Motor neuron (in vitro differentiated cells): ENCODE measurements at regions not wholly inside any gene's neighbourhood (a gene's known extent, or its start where the extent isn't known, plus 50 kb on each side); places are given as distances from the start of the nearest gene placed in this dataset.
A peak's percentile ranks its signal among the peaks of the same experiment; 100 is the strongest.

ENCODE experiments used
- ATAC-seq, 8 experiments: fragments of 200-7000 bp; cut with Tn5 transposase; replicated peaks in 6 of 8; 2 replicates each; pipeline ENCODE4 v1.8.0; 2021; ENCODE audit warnings: mild to moderate bottlenecking in 8 of 8, moderate library complexity in 8 of 8
- H3K27ac ChIP-seq, 2 donors: fragments of 250-450 bp; sonication (Bioruptor Pico); 2 replicates each; pipeline ENCODE4 v1.9.0; 2021; ENCODE audit warnings: antibody characterized with exemption in 2 of 2, mild to moderate bottlenecking in 2 of 2, moderate library complexity in 1 of 2
- H3K4me1 ChIP-seq, 2 donors: fragments of 250-450 bp; sonication (Bioruptor Pico); replicated peaks in 1 of 2; 2 replicates each; pipeline ENCODE4 v1.6.1; 2021; ENCODE audit warnings: antibody characterized with exemption in 2 of 2, mild to moderate bottlenecking in 2 of 2, moderate library complexity in 1 of 2
- H3K4me3 ChIP-seq, 5 donors: fragments of 250-450 bp; sonication (Bioruptor Pico); 2 replicates each; pipeline ENCODE4 v1.9.0; 2021; ENCODE audit warnings: antibody characterized with exemption in 5 of 5, mild to moderate bottlenecking in 5 of 5, moderate library complexity in 4 of 5
- WGBS, 10 experiments: fragments of 450-650 bp; shearing (Covaris generic); methylation state at CpG; one replicate each; pipeline ENCODE4 v1.0.0; 2022; 5-methylcytosine and 5-hydroxymethylcytosine counted together
- in situ Hi-C, 9 experiments: fragments of 400-800 bp; cut with MboI; loops; one replicate each; pipeline ENCODE4 v1.15.0; 2021; ENCODE audit warnings: low sequenced_read_pairs in 9 of 9, low pct_unique_long_range_greater_than_20kb in 2 of 9; ENCODE audit not compliant: unreplicated experiment in 9 of 9

DNA sequence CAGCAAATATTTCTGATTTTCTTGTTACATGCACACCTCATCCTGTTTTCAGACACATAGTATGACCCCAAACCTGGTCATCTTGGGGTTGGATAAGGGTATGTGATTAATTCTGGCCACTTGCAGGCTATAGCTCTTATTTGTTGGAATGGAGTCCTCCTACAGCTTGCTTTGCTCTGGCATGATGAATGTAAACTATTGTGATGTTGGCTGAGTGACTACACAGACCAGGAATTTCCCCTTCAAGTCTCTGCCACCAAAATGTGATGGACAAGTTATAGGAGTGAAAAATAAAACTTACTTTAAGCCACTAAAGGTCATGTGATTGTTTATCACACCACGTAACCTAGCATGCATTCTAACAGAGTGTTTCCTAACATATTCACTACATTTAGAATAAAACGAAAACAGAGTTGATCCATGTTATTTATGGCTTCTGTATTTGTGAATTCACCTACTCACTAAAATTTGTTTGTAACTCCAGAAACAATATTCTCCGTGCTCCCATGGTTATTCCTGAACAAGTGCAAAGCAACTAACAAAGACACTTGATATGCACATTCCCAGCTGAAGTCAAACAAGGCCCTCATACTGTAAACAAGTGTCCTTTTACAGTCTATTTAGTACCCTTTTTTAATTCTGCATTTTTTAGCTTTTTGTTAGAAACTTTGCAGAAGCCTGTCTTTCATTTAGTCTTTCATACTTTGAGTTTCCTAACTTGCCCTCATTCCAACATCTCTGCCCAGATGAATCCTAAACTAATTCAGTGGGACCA is 599.2 kb upstream of the PCDH15 start:
- 0 to 100% (median 79%) methylated on average over 1 to 3 of the region's 3 CpGs for WGBS, 10 experiments
- H3K27ac ChIP-seq: no peak overlapping the region
- peak in 4 of 8 experiments; percentile 17 to 86 (median 46) for ATAC-seq
- H3K4me1 ChIP-seq: peaks cover 3% of the 10 kb centered on the region in 2 donors
- in situ Hi-C loops: no loop called here
- H3K4me3 ChIP-seq: no peak overlapping the region

- no peak overlapping the region for H3K4me3 ChIP-seq
- in situ Hi-C loops: no loop called here
- H3K27ac ChIP-seq: no peak overlapping the region
- no peak for ATAC-seq
- peaks cover 0 to 3% of the 10 kb centered on the region in 2 donors for H3K4me1 ChIP-seq
- WGBS, 10 experiments: 0 to 100% (median 75%) methylated on average over 1 of the region's 1 CpG; no CpG with 5 or more reads in 1 of the 10 experiments
These were observed 597.5 kb upstream of the PCDH15 start for GRCh38 chr10:55398497-55398882.

DNA sequence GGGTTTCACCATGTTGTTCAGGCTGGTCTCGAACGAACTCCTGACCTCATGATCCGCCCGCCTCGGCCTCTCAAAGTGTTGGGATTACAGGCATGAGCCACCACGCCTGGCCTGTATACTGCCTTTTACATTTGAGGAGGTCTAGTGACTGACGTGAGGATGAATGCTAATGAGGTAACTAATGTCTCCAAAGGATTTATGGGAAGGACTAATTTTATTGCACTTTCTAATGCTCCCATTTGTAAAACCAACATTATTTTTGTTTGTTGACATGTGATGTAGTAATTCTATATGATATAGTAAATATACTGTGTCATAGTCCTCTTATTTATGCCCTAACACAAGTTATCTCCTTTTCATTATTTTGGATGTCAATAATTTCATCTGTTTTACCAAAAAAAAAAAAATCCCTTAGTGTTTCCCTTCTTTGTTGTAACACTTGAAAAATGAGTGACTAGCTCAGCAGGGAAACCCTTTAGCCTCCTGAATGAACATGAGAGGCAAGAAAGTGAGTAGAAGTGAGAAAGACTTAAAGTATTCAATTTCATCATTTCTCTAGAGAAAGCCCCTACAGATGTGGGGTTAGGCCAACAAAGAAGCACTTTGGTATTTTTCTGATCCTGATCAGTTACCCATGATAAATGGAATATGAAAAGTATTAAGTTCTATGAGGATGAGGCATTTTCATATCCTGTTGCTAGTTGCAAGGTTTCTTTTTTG is 596.9 kb upstream of the PCDH15 start:
- Histone ChIP-seq H3K27ac (no peak overlapping the region), H3K4me3 (no peak overlapping the region), H3K4me1 (peaks cover 0 to 3% of the 10 kb centered on the region in 2 donors)
- peak in 1 of 8 experiments; percentile 46 for ATAC-seq
- 20 to 100% (median 81%) methylated on average over 1 to 6 of the region's 7 CpGs; no CpG with 5 or more reads in 4 of the 10 experiments for WGBS, 10 experiments
- in situ Hi-C loops: no loop called here

- in situ Hi-C loops: no loop called here
- WGBS, 10 experiments: 0 to 100% (median 88%) methylated on average over 1 of the region's 1 CpG; no CpG with 5 or more reads in 1 of the 10 experiments
- Histone ChIP-seq H3K4me1 (peaks cover 0 to 5% of the 10 kb centered on the region in 2 donors), H3K27ac (no peak overlapping the region), H3K4me3 (no peak overlapping the region)
- ATAC-seq: no peak
These were observed 577.2 kb upstream of the PCDH15 start for GRCh38 chr10:55378196-55378595.

GRCh38 chr10:55374917-55375316 is 573.9 kb upstream of the PCDH15 start:
- no peak for ATAC-seq
- 0 to 67% (median 31%) methylated on average over 1 to 2 of the region's 2 CpGs; no CpG with 5 or more reads in 1 of the 10 experiments for WGBS, 10 experiments
- peaks cover 0 to 5% of the 10 kb centered on the region in 2 donors for H3K4me1 ChIP-seq
- in situ Hi-C loops: no loop called here
- H3K4me3 ChIP-seq: no peak overlapping the region
- no peak overlapping the region for H3K27ac ChIP-seq

DNA sequence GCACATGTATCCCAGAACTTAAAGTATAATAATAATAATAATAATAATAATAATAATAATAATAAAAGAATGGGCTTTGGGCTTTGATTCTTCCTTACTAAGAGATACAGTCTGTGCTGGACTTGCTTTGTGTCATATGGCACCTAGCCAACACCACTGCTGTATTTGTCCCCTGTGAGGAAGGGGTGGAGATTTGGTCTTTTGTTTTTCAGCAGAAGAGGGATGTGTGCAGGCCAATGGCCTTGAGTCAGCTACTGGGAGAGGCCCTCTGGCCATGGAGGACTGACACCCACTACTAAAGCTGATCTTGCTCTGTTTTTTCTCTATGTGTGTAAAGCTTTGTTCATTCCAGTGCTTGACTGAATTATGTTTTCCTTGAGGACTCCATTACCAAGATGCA is 573.0 kb upstream of the PCDH15 start:
- no peak overlapping the region for H3K4me3 ChIP-seq
- H3K4me1 ChIP-seq: peaks cover 0 to 7% of the 10 kb centered on the region in 2 donors
- in situ Hi-C loops: no loop called here
- peak in 6 of 8 experiments; percentile 23 to 87 (median 80) for ATAC-seq
- H3K27ac ChIP-seq: no peak overlapping the region

GRCh38 chr10:55369670-55370420 is 568.8 kb upstream of the PCDH15 start:
- Histone ChIP-seq H3K27ac (no peak overlapping the region), H3K4me3 (no peak overlapping the region), H3K4me1 (peaks cover 0 to 7% of the 10 kb centered on the region in 2 donors)
- 0 to 38% (median 14%) methylated on average over 1 of the region's 1 CpG; no CpG with 5 or more reads in 3 of the 10 experiments for WGBS, 10 experiments
- ATAC-seq: peak in 7 of 8 experiments; percentile 60 to 92 (median 86)
- in situ Hi-C loops: no loop called here

DNA sequence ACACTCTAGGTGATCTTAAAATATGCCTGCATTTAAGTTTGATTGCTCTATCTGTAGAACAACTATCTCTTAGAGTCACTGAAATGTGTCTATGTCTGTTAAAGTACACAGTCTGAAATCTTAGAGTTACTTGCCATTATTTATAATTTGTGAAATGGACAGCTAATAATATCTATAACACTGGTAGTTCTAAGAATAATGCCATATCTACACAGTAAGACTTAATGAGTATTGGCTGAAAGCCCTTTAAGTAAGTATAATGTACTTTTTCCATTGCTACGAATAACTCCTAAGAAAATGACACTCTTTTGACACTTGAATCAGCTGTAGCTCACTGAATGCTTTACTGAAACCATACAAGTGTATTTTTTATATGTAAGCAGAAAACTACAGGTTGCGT is 567.4 kb upstream of the PCDH15 start:
- Histone ChIP-seq H3K4me1 (peaks cover 0 to 3% of the 10 kb centered on the region in 2 donors), H3K4me3 (no peak overlapping the region), H3K27ac (no peak overlapping the region)
- 45 to 100% (median 88%) methylated on average over 1 to 2 of the region's 2 CpGs; no CpG with 5 or more reads in 1 of the 10 experiments for WGBS, 10 experiments
- in situ Hi-C loops: no loop called here
- ATAC-seq: no peak

DNA sequence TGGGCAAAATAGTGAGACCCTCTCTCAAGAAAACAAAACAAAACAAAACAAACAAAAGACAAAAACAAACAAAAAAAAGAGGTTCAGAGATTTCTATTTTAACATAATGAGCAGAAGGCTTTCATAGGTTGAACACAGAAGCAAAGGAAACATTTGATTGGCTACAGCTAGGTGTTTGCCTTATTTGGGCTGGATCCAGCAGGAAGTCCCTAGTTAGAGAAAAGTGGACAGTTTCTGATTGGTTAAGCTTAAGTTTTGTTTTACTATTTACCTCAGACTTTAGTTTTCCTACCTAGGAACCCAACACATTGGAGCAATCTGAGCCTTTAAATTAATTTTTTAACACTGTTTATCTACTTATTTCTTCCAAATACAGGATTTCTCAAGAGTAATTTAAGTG is 566.5 kb upstream of the PCDH15 start:
- Histone ChIP-seq H3K4me1 (peaks cover 0 to 3% of the 10 kb centered on the region in 2 donors), H3K27ac (no peak overlapping the region), H3K4me3 (no peak overlapping the region)
- in situ Hi-C loops: no loop called here
- ATAC-seq: no peak

DNA sequence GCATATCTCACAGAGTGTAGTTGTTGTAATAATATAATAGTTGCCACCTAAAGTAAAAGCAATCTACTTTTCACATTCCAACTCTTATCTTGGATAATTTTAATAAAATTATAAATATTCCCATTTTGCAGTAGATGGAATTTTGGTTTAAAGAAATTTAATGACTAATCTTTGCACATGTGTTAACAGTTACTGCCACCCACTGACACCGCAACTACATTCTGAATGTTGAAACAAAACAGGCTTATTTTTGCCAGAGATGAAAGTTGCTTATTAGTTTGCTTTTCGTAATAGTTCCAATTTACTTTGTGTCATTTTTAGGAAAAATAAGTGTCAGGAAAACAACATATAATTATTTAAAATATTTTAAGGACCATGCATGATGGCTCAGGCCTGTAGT is 557.5 kb upstream of the PCDH15 start:
- 11 to 100% (median 88%) methylated on average over 1 to 2 of the region's 2 CpGs; no CpG with 5 or more reads in 1 of the 10 experiments for WGBS, 10 experiments
- Histone ChIP-seq H3K4me3 (no peak overlapping the region), H3K4me1 (no peaks in the 10 kb centered on the region), H3K27ac (no peak overlapping the region)
- ATAC-seq: no peak
- in situ Hi-C loops: no loop called here

DNA sequence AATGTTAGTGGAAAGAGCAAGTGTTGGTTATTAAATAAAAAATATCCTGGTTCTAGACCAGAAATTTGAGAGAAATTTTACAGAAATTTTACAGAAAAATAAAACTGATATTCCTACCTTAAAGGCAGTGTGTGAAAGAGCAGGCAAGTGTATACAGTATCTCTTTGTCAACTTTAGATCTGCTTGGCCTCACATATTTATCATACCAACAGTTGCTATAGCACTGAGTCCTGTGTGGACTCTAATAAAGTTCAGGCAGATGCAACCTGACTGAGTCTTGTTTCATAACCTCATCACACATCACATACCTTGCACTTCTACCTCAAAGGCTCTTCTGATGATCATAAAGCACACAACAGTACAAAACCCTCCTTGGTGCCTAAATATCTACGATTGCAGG is 552.4 kb upstream of the PCDH15 start:
- peak in 1 of 8 experiments; percentile 71 for ATAC-seq
- no peak overlapping the region for H3K4me3 ChIP-seq
- in situ Hi-C loops: no loop called here
- no peaks in the 10 kb centered on the region for H3K4me1 ChIP-seq
- H3K27ac ChIP-seq: no peak overlapping the region
- 13 to 100% (median 78%) methylated on average over 1 of the region's 1 CpG; no CpG with 5 or more reads in 6 of the 10 experiments for WGBS, 10 experiments

DNA sequence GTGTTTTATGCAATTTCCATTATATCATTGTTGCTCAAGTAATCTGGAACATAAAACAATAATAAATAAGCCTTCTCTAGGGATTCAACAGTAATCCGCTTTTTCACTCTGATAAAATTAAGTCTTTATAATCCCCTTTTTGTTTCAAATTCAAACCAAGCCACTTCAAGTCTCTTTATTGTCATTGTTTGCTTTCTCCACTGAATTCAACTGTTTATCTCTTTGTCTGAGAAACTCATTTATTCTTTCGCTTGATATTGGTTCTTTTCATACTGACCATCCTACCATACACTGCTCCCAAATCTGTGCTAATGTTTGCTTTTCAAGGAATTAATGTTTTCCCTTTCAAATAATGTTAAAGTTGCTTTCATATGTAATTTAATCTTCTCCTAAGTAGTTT is 550.4 kb upstream of the PCDH15 start:
- no peaks in the 10 kb centered on the region for H3K4me1 ChIP-seq
- peak in 3 of 8 experiments; percentile 21 to 51 (median 31) for ATAC-seq
- no peak overlapping the region for H3K4me3 ChIP-seq
- WGBS, 10 experiments: 25 to 63% (median 49%) methylated on average over 2 of the region's 2 CpGs
- H3K27ac ChIP-seq: no peak overlapping the region
- in situ Hi-C loops: no loop called here

GRCh38 chr10:55348534-55348933 is 547.5 kb upstream of the PCDH15 start:
- Histone ChIP-seq H3K4me3 (no peak overlapping the region), H3K27ac (no peak overlapping the region), H3K4me1 (no peaks in the 10 kb centered on the region)
- no peak for ATAC-seq
- in situ Hi-C loops: no loop called here
